GM12801 (cell line): ENCODE measurements at regions not wholly inside any gene's neighbourhood (a gene's known extent, or its start where the extent isn't known, plus 50 kb on each side); places are given as distances from the start of the nearest gene placed in this dataset.

Experiments used
- CTCF ChIP-seq: IDR thresholded peaks from one replicate; pipeline ENCODE4 v1.5.1; 2011; ENCODE audit warnings: control low read depth; ENCODE audit not compliant: insufficient read length; ENCODE audit errors: extremely low read depth

DNA sequence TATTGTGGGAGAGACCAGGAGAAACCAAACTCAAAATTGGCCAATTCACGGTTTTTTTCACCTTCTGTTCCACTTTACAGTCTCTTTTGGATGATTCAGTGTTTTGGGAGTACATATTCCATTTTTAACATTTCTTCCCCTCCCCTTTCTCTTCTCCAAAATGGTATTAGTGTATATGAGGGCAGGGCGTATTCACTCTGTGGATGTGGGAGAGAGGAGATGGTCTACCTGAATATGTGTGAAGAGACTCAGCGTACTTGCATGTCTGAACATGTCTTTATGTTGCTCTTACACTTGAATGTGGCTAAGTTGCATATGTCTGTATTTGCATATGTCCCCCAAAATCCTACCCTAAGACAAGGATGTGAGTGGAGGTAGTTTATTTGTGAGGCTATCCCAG lies 291.0 kb upstream of the PPP2R3A start:
- TF ChIP-seq CTCF = no peak

- TF ChIP-seq CTCF = no peak
These were observed 287.1 kb upstream of the PPP2R3A start for GRCh38 chr3:135678386-135678785.

- TF ChIP-seq CTCF = no peak
These were observed 277.5 kb upstream of the PPP2R3A start for GRCh38 chr3:135688003-135688402.

GRCh38 chr3:135690664-135691063 lies 274.9 kb upstream of the PPP2R3A start:
- TF ChIP-seq CTCF = no peak

GRCh38 chr3:135691240-135691639 lies 274.3 kb upstream of the PPP2R3A start:
- TF ChIP-seq CTCF = no peak

DNA sequence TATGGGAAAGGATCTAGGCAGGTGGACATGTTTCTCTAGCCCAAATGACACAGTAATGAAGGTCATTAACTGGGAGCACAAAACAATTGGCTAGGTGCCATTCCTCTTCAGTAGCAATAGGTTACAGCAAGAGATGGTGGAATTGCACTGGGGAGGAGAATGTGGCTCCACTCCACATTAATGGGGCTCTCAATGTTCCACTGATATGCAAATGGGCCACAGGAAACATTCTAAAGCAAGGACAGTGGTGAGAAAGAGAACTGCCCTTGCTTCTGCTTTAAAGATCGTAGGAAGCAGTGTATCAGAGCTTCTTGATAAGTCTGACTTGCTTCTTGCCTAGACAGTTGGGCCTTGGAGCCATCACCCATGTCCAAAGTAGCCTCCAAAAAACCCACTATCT lies 271.4 kb upstream of the PPP2R3A start:
- TF ChIP-seq CTCF = no peak

DNA sequence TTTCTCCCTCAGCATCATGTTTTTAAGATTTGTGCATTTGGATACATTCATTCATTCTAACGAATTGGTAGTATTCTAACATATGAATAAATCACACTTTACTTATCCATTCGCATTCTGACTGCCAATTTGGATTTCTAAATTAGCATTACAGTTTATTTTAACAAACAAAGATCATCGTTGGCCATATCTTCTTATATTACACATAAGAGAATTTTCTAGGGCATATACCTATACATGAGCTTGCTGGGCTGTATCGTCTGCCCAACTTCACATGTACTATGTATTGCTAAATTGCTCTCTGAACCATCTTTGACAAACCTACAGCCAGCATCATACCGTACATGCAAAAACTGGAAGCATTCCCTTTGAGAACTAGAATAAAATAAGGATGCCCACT lies 265.8 kb upstream of the PPP2R3A start:
- no peak for TF ChIP-seq CTCF
